ENCODE measurements at regions not wholly inside any gene's neighbourhood (a gene's known extent, or its start where the extent isn't known, plus 50 kb on each side); places are given as distances from the start of the nearest gene placed in this dataset.

GRCh38 chr13:60338754-60339153 is 58.3 kb upstream of the TDRD3 start:
- no peak for TF ChIP-seq CTCF (IDR thresholded peaks at IDR 0.05)
- no peak for TF ChIP-seq POLR2A (IDR thresholded peaks at IDR 0.05)
